ENCODE measurements at regions not wholly inside any gene's neighbourhood (a gene's known extent, or its start where the extent isn't known, plus 50 kb on each side); places are given as distances from the start of the nearest gene placed in this dataset.

- H3K4me3 ChIP-seq (ENCODE audit: low read depth, low read length), result no peak overlapping the region
- no peak for TF ChIP-seq CTCF (IDR thresholded peaks at IDR 0.05; ENCODE audit: borderline replicate concordance, insufficient read depth, low read depth, low read length)
Measured at GRCh38 chr2:16568998-16569784, 96.4 kb downstream of the CYRIA start.

GRCh38 chr2:16566701-16567100 is 98.9 kb downstream of the CYRIA start:
- H3K4me3 ChIP-seq (ENCODE audit: low read depth, low read length), result no peak overlapping the region
- no peak for TF ChIP-seq CTCF (IDR thresholded peaks at IDR 0.05; ENCODE audit: borderline replicate concordance, insufficient read depth, low read depth, low read length)

- no peak for TF ChIP-seq CTCF (IDR thresholded peaks at IDR 0.05; ENCODE audit: borderline replicate concordance, insufficient read depth, low read depth, low read length)
- no peak overlapping the region for H3K4me3 ChIP-seq (ENCODE audit: low read depth, low read length)
Measured at GRCh38 chr2:16565481-16565880, 100.2 kb downstream of the CYRIA start.

- TF ChIP-seq CTCF (IDR thresholded peaks at IDR 0.05; ENCODE audit: borderline replicate concordance, insufficient read depth, low read depth, low read length), result no peak
- H3K4me3 ChIP-seq (ENCODE audit: low read depth, low read length), result no peak overlapping the region
Measured at GRCh38 chr2:16561676-16562075, 104.0 kb downstream of the CYRIA start.

GRCh38 chr2:16561251-16561650 is 104.4 kb downstream of the CYRIA start:
- H3K4me3 ChIP-seq (ENCODE audit: low read depth, low read length), result no peak overlapping the region
- TF ChIP-seq CTCF (IDR thresholded peaks at IDR 0.05; ENCODE audit: borderline replicate concordance, insufficient read depth, low read depth, low read length), result no peak

- no peak overlapping the region for H3K4me3 ChIP-seq (ENCODE audit: low read depth, low read length)
- no peak for TF ChIP-seq CTCF (IDR thresholded peaks at IDR 0.05; ENCODE audit: borderline replicate concordance, insufficient read depth, low read depth, low read length)
Measured at GRCh38 chr2:16559278-16560067, 106.2 kb downstream of the CYRIA start.
